CD4-positive, alpha-beta T cell (primary cell): ENCODE measurements at regions not wholly inside any gene's neighbourhood (a gene's known extent, or its start where the extent isn't known, plus 50 kb on each side); places are given as distances from the start of the nearest gene placed in this dataset.

Experiments used
- ATAC-seq: fragments of 200-7000 bp; cut with Tn5 transposase; one replicate; pipeline ENCODE4 v1.10.0; 2022; ENCODE audit warnings: mild to moderate bottlenecking; ENCODE audit not compliant: poor library complexity
- CTCF ChIA-PET: fragments of 350-600 bp; sonication (Branson Sonifier 250); formaldehyde crosslinking; loops from one replicate; lab custom pipeline; 2021; ENCODE audit warnings: antibody characterized with exemption, inconsistent platforms; lab: Charles Lee
- POLR2A ChIA-PET: fragments of 350-600 bp; sonication (Branson Sonifier 250); formaldehyde crosslinking; loops from one replicate; lab custom pipeline; 2021; ENCODE audit warnings: antibody characterized with exemption, inconsistent platforms; lab: Charles Lee
- DNase-seq, 14 experiments: peaks; one replicate each; pipeline ENCODE4 v3.0.0-alpha.2; 2013 to 2020; ENCODE audit warnings: mixed read lengths in 2 of 14
- H3K27ac ChIP-seq, 2 donors: one replicate each; pipeline versions ENCODE4 v1.5.1 to v1.7.0; 2013; ENCODE audit warnings: low read length in 2 of 2, low read depth in 1 of 2, mild to moderate bottlenecking in 1 of 2
- H3K27me3 ChIP-seq, 2 experiments: 1 replicate in 1 of 2; 2 replicates in 1 of 2; pipeline versions ENCODE4 v1.6.1 to v1.7.0; 2013; ENCODE audit warnings: low read length in 2 of 2, control low read depth in 1 of 2, mild to moderate bottlenecking in 1 of 2, moderate library complexity in 1 of 2; ENCODE audit not compliant: insufficient read depth in 2 of 2, control insufficient read depth in 1 of 2
- H3K36me3 ChIP-seq: one replicate; pipeline ENCODE4 v1.6.1; 2013; ENCODE audit warnings: low read length, control low read depth; ENCODE audit not compliant: insufficient read depth
- H3K4me1 ChIP-seq: one replicate; pipeline ENCODE4 v1.6.1; 2013; ENCODE audit warnings: low read length, control low read depth; ENCODE audit not compliant: insufficient read depth
- H3K4me3 ChIP-seq: one replicate; pipeline ENCODE4 v1.5.1; 2013; ENCODE audit warnings: mild to moderate bottlenecking, low read length, moderate library complexity
- H3K9me3 ChIP-seq, 2 experiments: 1 replicate in 1 of 2; 2 replicates in 1 of 2; pipeline versions ENCODE4 v1.6.1 to v1.7.0; 2013; ENCODE audit warnings: low read length in 2 of 2, mild to moderate bottlenecking in 2 of 2, control low read depth in 1 of 2, moderate library complexity in 1 of 2; ENCODE audit not compliant: control insufficient read depth in 1 of 2, insufficient read depth in 1 of 2
- H3K27ac Mint-ChIP-seq: one replicate; pipeline ENCODE4 v1.8.0; 2020; ENCODE audit warnings: mixed read lengths
- H3K27me3 Mint-ChIP-seq: one replicate; pipeline ENCODE4 v1.8.0; 2021; ENCODE audit warnings: mixed read lengths
- H3K36me3 Mint-ChIP-seq: one replicate; pipeline ENCODE4 v1.8.0; 2021; ENCODE audit warnings: low read depth, mixed read lengths
- H3K4me1 Mint-ChIP-seq: one replicate; pipeline ENCODE4 v1.8.0; 2021; ENCODE audit warnings: low read depth, mixed read lengths
- H3K4me3 Mint-ChIP-seq: one replicate; pipeline ENCODE4 v1.8.0; 2020; ENCODE audit warnings: mild to moderate bottlenecking, mixed read lengths
- H3K9me3 Mint-ChIP-seq: one replicate; pipeline ENCODE4 v1.8.0; 2020; ENCODE audit warnings: mixed read lengths
- intact Hi-C, 2 experiments: fragments of 100-400 bp; cut with DNase I in 1 of 2; cut with micrococcal nuclease in 1 of 2; formaldehyde crosslinking; loops; one replicate each; pipeline versions ENCODE4 v1.15.1 to v1.9.0; 2023 to 2025; cut with DNase I, micrococcal nuclease
- TF ChIP-seq, protein P1 (sequence below): fragments of 200-600 bp; IDR thresholded peaks from one replicate; pipeline ENCODE4 v1.8.0; 2022; ENCODE audit warnings: antibody characterized with exemption, mild to moderate bottlenecking

DNA sequence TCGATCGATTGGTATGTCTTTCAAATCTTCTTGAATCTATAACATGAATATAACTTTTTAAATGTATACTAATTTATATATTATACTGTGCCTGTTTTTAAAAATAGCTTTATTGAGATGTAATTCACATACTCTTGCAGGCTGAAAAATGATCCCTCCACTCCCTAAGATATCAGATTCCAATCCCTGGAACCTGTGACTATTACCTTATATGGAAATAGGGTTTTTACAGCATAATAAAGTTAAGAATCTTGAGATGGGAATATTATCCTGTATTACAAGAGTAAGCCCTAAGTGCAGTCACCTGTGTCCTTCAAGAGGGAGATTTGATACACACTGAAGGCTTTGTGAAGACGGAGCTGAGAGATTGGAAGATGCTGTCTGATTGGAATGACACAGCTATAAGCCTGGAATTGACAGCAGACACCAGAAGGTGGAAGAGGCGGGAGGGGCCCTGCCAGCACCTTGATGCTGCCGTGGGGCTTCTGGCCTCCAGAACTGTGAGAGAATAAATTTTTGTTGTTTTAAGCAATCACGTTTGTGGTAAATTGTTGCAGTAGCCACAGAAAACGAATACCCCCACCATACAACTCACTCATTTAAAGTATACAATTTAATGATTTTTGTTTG is 161.3 kb downstream of the RMI1 start:
- H3K4me1 Mint-ChIP-seq = peaks cover 12% of the 10 kb centered on the region
- Histone ChIP-seq H3K27ac (no peak overlapping the region), H3K9me3 (peaks cover 0 to 10% of the 10 kb centered on the region in 2 experiments), H3K4me1 (peaks cover 10% of the 10 kb centered on the region), H3K36me3 (no peaks in the 10 kb centered on the region), H3K27me3 (peaks cover 32 to 44% of the 10 kb centered on the region in 2 experiments), H3K4me3 (no peak overlapping the region)
- POLR2A ChIA-PET = no interaction called here
- no peak for DNase-seq
- CTCF ChIA-PET = no interaction called here
- peaks cover 64% of the 10 kb centered on the region for H3K27me3 Mint-ChIP-seq
- ATAC-seq = no peak
- H3K36me3 Mint-ChIP-seq = no peaks in the 10 kb centered on the region
- intact Hi-C loops = no loop called here
- H3K27ac Mint-ChIP-seq = no peak overlapping the region
- H3K4me3 Mint-ChIP-seq = no peak overlapping the region
- no peaks in the 10 kb centered on the region for H3K9me3 Mint-ChIP-seq
- TF ChIP-seq, protein P1, sequence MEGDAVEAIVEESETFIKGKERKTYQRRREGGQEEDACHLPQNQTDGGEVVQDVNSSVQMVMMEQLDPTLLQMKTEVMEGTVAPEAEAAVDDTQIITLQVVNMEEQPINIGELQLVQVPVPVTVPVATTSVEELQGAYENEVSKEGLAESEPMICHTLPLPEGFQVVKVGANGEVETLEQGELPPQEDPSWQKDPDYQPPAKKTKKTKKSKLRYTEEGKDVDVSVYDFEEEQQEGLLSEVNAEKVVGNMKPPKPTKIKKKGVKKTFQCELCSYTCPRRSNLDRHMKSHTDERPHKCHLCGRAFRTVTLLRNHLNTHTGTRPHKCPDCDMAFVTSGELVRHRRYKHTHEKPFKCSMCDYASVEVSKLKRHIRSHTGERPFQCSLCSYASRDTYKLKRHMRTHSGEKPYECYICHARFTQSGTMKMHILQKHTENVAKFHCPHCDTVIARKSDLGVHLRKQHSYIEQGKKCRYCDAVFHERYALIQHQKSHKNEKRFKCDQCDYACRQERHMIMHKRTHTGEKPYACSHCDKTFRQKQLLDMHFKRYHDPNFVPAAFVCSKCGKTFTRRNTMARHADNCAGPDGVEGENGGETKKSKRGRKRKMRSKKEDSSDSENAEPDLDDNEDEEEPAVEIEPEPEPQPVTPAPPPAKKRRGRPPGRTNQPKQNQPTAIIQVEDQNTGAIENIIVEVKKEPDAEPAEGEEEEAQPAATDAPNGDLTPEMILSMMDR = no peak

DNA sequence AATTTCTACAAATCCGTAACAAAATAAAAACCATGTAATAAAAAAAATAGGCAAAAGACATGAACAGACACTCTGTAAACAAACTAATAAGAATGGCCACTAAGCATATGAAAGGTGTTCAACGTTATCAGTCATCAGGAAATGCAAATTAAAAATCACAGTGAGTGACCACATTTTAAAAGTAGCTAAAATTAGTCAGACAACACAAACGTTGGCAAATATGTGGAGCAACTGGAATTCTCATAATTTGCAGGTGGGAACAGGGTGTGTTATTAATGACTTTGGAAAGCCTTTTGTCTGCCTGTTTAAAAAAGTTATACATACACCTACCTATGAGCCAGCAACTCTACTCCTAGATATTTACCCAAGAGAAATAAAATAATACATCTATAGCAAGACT is 164.4 kb downstream of the RMI1 start:
- POLR2A ChIA-PET = no interaction called here
- no peak overlapping the region for H3K4me3 Mint-ChIP-seq
- H3K27ac Mint-ChIP-seq = no peak overlapping the region
- ATAC-seq (no peak), DNase-seq (no peak)
- H3K27ac ChIP-seq = no peak overlapping the region
- TF ChIP-seq, protein P1 = no peak
- H3K9me3 Mint-ChIP-seq = no peaks in the 10 kb centered on the region
- peaks cover 9% of the 10 kb centered on the region for H3K4me1 Mint-ChIP-seq
- intact Hi-C loops = no loop called here
- H3K4me3 ChIP-seq = no peak overlapping the region
- H3K36me3 ChIP-seq = no peaks in the 10 kb centered on the region
- H3K36me3 Mint-ChIP-seq = no peaks in the 10 kb centered on the region
- CTCF ChIA-PET = no interaction called here
- H3K27me3 ChIP-seq = peaks cover 23 to 28% of the 10 kb centered on the region in 2 experiments
- H3K27me3 Mint-ChIP-seq = peaks cover 38% of the 10 kb centered on the region
- H3K9me3 ChIP-seq = peaks cover 0 to 10% of the 10 kb centered on the region in 2 experiments
- peaks cover 10% of the 10 kb centered on the region for H3K4me1 ChIP-seq

DNA sequence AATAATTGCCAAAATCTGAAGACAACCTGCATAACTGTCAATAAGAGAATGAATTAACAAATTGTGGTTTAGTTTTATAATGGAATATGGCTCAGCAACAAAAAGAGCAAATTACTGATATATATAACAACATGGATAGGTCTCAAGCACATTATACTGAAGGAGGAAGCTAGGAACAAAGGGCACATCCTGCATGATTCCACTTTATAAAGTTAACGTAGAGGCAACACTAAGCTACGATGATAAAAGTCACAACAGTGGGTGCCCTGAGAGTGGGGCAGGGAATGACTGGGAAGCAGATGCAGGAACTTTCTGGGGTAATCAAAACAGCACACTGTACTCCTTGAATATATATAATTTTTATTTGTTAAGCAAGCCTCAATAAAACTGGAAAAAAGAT is 165.2 kb downstream of the RMI1 start:
- Histone ChIP-seq H3K4me1 (peaks cover 2% of the 10 kb centered on the region), H3K36me3 (no peaks in the 10 kb centered on the region), H3K9me3 (peaks cover 0 to 4% of the 10 kb centered on the region in 2 experiments), H3K4me3 (no peak overlapping the region), H3K27ac (no peak overlapping the region), H3K27me3 (peaks cover 15 to 21% of the 10 kb centered on the region in 2 experiments)
- ChIA-PET POLR2A (no interaction called here), CTCF (no interaction called here)
- H3K4me1 Mint-ChIP-seq = peaks cover 4% of the 10 kb centered on the region
- no peak for DNase-seq
- intact Hi-C loops = no loop called here
- TF ChIP-seq, protein P1 = no peak
- no peaks in the 10 kb centered on the region for H3K36me3 Mint-ChIP-seq
- no peaks in the 10 kb centered on the region for H3K9me3 Mint-ChIP-seq
- H3K27me3 Mint-ChIP-seq = peaks cover 32% of the 10 kb centered on the region
- ATAC-seq = no peak
- H3K4me3 Mint-ChIP-seq = no peak overlapping the region
- H3K27ac Mint-ChIP-seq = no peak overlapping the region
